GM12878 (cell line): ENCODE measurements at regions not wholly inside any gene's neighbourhood (a gene's known extent, or its start where the extent isn't known, plus 50 kb on each side); places are given as distances from the start of the nearest gene placed in this dataset.

Experiments
- ATAC-seq: fragments of 200-7000 bp; cut with Tn5 transposase; 3 replicates; pipeline ENCODE4 v1.9.1; 2020; ENCODE audit warnings: mild to moderate bottlenecking, moderate library complexity
- BruUV-seq: library from RNA; stranded (reverse); fragments of 400-500 nt; replicated peaks from 2 replicates; lab custom pipeline; 2021; lab: Mats Ljungman, UMichigan
- CTCF ChIA-PET: fragments of 300-600 bp; sonication (Branson Sonifier 250); formaldehyde crosslinking; extraction: SDS; loops from one replicate; lab custom pipeline; 2021; ENCODE audit warnings: inconsistent platforms; lab: Yijun Ruan, JAX
- POLR2A ChIA-PET: fragments of 350-600 bp; formaldehyde crosslinking; extraction: SDS; loops from one replicate; lab custom pipeline; 2021; ENCODE audit warnings: inconsistent platforms; lab: Charles Lee
- RAD21 ChIA-PET: fragments of 300-600 bp; sonication (Branson Sonifier 250); formaldehyde crosslinking; loops from one replicate; lab custom pipeline; 2023; ENCODE audit warnings: antibody characterized with exemption; ENCODE audit not compliant: unreplicated experiment; lab: Charles Lee
- SMC1A ChIA-PET: fragments of 300-600 bp; sonication (Branson Sonifier 250); formaldehyde crosslinking; loops from one replicate; lab custom pipeline; 2023; ENCODE audit not compliant: unreplicated experiment, uncharacterized antibody; lab: Charles Lee
- DNase-seq: peaks from one replicate; pipeline ENCODE4 v3.0.0-alpha.2; 2011; ENCODE audit warnings: low read depth, low spot score
- FAIRE-seq: peaks from 3 replicates; lab custom pipeline; 2011; peaks lifted over from hg19 to GRCh38; lab: Jason Lieb, UNC
- H2AFZ ChIP-seq: 2 replicates; pipeline ENCODE4 v1.6.0; 2011; ENCODE audit warnings: low read depth, low read length, control low read depth; ENCODE audit not compliant: control insufficient read depth
- H3K27ac ChIP-seq: 2 replicates; pipeline ENCODE4 v1.5.1; 2011; ENCODE audit warnings: control low read depth; ENCODE audit not compliant: control insufficient read depth, insufficient read depth
- H3K27me3 ChIP-seq, 2 experiments: replicated peaks in 1 of 2; 2 replicates each; pipeline versions ENCODE4 v1.6.0 to v1.6.1; 2011; ENCODE audit warnings: low read length in 1 of 2; ENCODE audit not compliant: control insufficient read depth in 2 of 2, insufficient read depth in 2 of 2
- H3K36me3 ChIP-seq, 2 experiments: 2 replicates each; pipeline ENCODE4 v1.5.1; 2011; ENCODE audit warnings: low read length in 1 of 2; ENCODE audit not compliant: control insufficient read depth in 2 of 2, insufficient read depth in 2 of 2
- H3K4me1 ChIP-seq: 2 replicates; pipeline ENCODE4 v1.6.1; 2011; ENCODE audit warnings: mild to moderate bottlenecking, low read length, moderate library complexity, mixed read lengths; ENCODE audit not compliant: control insufficient read depth, insufficient read depth
- H3K4me2 ChIP-seq: 2 replicates; pipeline ENCODE4 v1.6.0; 2011; ENCODE audit warnings: control low read depth; ENCODE audit not compliant: control insufficient read depth, insufficient read depth
- H3K4me3 ChIP-seq: fragments of 200-600 bp; sonication (generic); 2 replicates; pipeline ENCODE4 v1.5.1; 2016
- H3K79me2 ChIP-seq: 2 replicates; pipeline ENCODE4 v1.6.0; 2011; ENCODE audit warnings: low read length; ENCODE audit not compliant: control insufficient read depth, insufficient read depth
- H3K9ac ChIP-seq: 2 replicates; pipeline ENCODE4 v1.8.0; 2011; ENCODE audit warnings: low read length, control low read depth, mixed read lengths; ENCODE audit not compliant: control insufficient read depth, insufficient read depth
- H3K9me3 ChIP-seq: replicated peaks from 3 replicates; pipeline ENCODE4 v1.5.1; 2011; ENCODE audit warnings: mild to moderate bottlenecking, low read length; ENCODE audit not compliant: control insufficient read depth, insufficient read depth
- H4K20me1 ChIP-seq: 2 replicates; pipeline ENCODE4 v1.6.0; 2011; ENCODE audit not compliant: control insufficient read depth, insufficient read depth
- ESRRA ChIP-seq: IDR thresholded peaks from 2 replicates; pipeline ENCODE4 v1.6.1; 2012; ENCODE audit warnings: mild to moderate bottlenecking, low read length, improper control_type of control experiment
- MEF2A ChIP-seq: IDR thresholded peaks from 2 replicates; pipeline ENCODE4 v1.6.1; 2011; ENCODE audit warnings: low read depth, mild to moderate bottlenecking, low read length, moderate library complexity; ENCODE audit not compliant: insufficient read depth
- MTA3 ChIP-seq: IDR thresholded peaks from 2 replicates; pipeline ENCODE4 v1.6.1; 2012; ENCODE audit warnings: low read length, inconsistent platforms, borderline replicate concordance
- NRF1 ChIP-seq: conservative IDR thresholded peaks from 2 replicates; pipeline ENCODE4 v1.6.1; 2011; ENCODE audit warnings: mild to moderate bottlenecking, low read depth, low read length, improper control_type of control experiment
- POLR2AphosphoS5 ChIP-seq: IDR thresholded peaks from 2 replicates; pipeline ENCODE4 v1.6.1; 2011; ENCODE audit warnings: mild to moderate bottlenecking, low read length, inconsistent platforms
- SMAD5 ChIP-seq: IDR thresholded peaks from 2 replicates; pipeline ENCODE4 v1.6.1; 2016; ENCODE audit warnings: antibody characterized with exemption, low read depth
- SREBF2 ChIP-seq: IDR thresholded peaks from 2 replicates; pipeline ENCODE4 v1.6.1; 2012; ENCODE audit warnings: mild to moderate bottlenecking, low read length
- STAT3 ChIP-seq: IDR thresholded peaks from 2 replicates; pipeline ENCODE4 v1.6.1; 2011; ENCODE audit warnings: low read depth, low read length, improper control_type of control experiment
- TCF7 ChIP-seq: IDR thresholded peaks from 2 replicates; pipeline ENCODE4 v1.6.1; 2014; ENCODE audit warnings: antibody characterized with exemption, borderline replicate concordance
- ZZZ3 ChIP-seq: IDR thresholded peaks from 2 replicates; pipeline ENCODE4 v1.6.1; 2011; ENCODE audit warnings: low read depth; ENCODE audit not compliant: control insufficient read depth, insufficient read length
- WGBS: methylation state at CpG from one replicate; pipeline ENCODE4 v1.1.6; 2016; ENCODE audit warnings: low lambda C conversion rate; ENCODE audit not compliant: insufficient replicate concordance, insufficient coverage; ENCODE audit errors: missing lambda C conversion rate; 5-methylcytosine and 5-hydroxymethylcytosine counted together
- in situ Hi-C: fragments of 300-500 bp; cut with MboI; formaldehyde crosslinking; loops from 9 replicates; pipeline ENCODE4 v1.14.3; 2018; ENCODE audit warnings: mixed read lengths
- intact Hi-C: fragments of 100-400 bp; cut with micrococcal nuclease; formaldehyde crosslinking; loops from one replicate; pipeline ENCODE4 v1.14.2; 2022; ENCODE audit not compliant: unreplicated experiment
- TF ChIP-seq, protein P1 (sequence below): fragments of 450-650 bp; IDR thresholded peaks from 2 replicates; pipeline ENCODE4 v1.6.1; 2017; ENCODE audit warnings: mild to moderate bottlenecking, moderate library complexity
- TF ChIP-seq, protein P2 (sequence below): fragments of 150-350 bp; IDR thresholded peaks from 2 replicates; pipeline ENCODE4 v1.6.1; 2014; ENCODE audit warnings: mild to moderate bottlenecking, low read depth, low read length
- TF ChIP-seq, protein P3 (sequence below): IDR thresholded peaks from 2 replicates; pipeline ENCODE4 v1.6.1; 2012; ENCODE audit warnings: low read length, inconsistent platforms
- TF ChIP-seq, protein P4 (sequence below): fragments of 450-650 bp; conservative IDR thresholded peaks from 2 replicates; pipeline ENCODE4 v1.6.1; 2017; ENCODE audit warnings: mild to moderate bottlenecking, moderate library complexity

DNA sequence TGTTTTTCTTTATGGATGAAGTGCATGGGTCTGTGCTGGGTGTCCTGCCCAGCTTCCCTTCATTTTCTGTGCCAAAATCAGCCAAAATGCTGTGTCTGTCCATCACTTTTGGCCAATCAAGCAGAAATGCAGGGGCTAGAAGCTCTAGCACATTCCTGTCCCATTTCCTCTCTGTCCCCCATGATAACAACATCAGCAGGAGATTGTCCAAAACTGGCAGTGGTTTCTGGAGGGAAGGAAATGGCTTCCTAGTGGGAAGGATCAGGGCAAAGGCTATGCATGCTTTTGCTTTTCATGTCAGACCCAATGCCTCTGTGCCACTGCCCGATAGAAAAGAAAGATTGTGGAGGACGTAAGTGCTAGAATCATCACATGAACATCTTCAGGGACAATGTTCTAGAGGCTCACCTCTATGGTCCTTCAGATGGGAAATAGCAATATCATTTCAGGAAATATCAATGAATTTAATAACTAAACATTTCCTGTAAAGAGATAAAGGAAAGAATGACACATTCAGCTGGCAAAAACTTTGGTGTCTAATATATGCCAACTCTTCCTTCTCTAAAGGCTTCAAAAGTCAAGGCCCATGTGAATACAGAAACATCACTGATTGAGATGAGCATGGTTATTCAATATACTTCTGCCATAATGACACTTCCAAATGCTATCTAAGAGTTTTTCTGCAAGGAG lies 107.5 kb downstream of the SETD4 start:
- no peak for ATAC-seq
- no peak overlapping the region for H3K4me3 ChIP-seq
- RAD21 ChIA-PET = no interaction called here
- no peaks in the 10 kb centered on the region for H4K20me1 ChIP-seq
- H3K36me3 ChIP-seq = no peaks in the 10 kb centered on the region
- no TSS peak for BruUV-seq
- WGBS = 45% methylated on average over 2 of the region's 2 CpGs
- H3K27me3 ChIP-seq = peaks cover 1 to 3% of the 10 kb centered on the region in 2 experiments; a peak in 2 of 4 replicates
- H3K79me2 ChIP-seq = no peaks in the 10 kb centered on the region
- no peaks in the 10 kb centered on the region for H3K4me1 ChIP-seq
- CTCF ChIA-PET = no interaction called here
- no peak for DNase-seq
- TF ChIP-seq POLR2AphosphoS5 (no peak), SREBF2 (no peak), MTA3 (no peak), STAT3 (no peak), MEF2A (no peak), ESRRA (no peak), NRF1 (no peak), SMAD5 (no peak), TCF7 (no peak), ZZZ3 (no peak)
- TF ChIP-seq, protein P1, sequence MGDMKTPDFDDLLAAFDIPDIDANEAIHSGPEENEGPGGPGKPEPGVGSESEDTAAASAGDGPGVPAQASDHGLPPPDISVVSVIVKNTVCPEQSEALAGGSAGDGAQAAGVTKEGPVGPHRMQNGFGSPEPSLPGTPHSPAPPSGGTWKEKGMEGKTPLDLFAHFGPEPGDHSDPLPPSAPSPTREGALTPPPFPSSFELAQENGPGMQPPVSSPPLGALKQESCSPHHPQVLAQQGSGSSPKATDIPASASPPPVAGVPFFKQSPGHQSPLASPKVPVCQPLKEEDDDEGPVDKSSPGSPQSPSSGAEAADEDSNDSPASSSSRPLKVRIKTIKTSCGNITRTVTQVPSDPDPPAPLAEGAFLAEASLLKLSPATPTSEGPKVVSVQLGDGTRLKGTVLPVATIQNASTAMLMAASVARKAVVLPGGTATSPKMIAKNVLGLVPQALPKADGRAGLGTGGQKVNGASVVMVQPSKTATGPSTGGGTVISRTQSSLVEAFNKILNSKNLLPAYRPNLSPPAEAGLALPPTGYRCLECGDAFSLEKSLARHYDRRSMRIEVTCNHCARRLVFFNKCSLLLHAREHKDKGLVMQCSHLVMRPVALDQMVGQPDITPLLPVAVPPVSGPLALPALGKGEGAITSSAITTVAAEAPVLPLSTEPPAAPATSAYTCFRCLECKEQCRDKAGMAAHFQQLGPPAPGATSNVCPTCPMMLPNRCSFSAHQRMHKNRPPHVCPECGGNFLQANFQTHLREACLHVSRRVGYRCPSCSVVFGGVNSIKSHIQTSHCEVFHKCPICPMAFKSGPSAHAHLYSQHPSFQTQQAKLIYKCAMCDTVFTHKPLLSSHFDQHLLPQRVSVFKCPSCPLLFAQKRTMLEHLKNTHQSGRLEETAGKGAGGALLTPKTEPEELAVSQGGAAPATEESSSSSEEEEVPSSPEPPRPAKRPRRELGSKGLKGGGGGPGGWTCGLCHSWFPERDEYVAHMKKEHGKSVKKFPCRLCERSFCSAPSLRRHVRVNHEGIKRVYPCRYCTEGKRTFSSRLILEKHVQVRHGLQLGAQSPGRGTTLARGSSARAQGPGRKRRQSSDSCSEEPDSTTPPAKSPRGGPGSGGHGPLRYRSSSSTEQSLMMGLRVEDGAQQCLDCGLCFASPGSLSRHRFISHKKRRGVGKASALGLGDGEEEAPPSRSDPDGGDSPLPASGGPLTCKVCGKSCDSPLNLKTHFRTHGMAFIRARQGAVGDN = no peak
- TF ChIP-seq, protein P2, sequence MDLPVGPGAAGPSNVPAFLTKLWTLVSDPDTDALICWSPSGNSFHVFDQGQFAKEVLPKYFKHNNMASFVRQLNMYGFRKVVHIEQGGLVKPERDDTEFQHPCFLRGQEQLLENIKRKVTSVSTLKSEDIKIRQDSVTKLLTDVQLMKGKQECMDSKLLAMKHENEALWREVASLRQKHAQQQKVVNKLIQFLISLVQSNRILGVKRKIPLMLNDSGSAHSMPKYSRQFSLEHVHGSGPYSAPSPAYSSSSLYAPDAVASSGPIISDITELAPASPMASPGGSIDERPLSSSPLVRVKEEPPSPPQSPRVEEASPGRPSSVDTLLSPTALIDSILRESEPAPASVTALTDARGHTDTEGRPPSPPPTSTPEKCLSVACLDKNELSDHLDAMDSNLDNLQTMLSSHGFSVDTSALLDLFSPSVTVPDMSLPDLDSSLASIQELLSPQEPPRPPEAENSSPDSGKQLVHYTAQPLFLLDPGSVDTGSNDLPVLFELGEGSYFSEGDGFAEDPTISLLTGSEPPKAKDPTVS = no peak
- TF ChIP-seq, protein P3, sequence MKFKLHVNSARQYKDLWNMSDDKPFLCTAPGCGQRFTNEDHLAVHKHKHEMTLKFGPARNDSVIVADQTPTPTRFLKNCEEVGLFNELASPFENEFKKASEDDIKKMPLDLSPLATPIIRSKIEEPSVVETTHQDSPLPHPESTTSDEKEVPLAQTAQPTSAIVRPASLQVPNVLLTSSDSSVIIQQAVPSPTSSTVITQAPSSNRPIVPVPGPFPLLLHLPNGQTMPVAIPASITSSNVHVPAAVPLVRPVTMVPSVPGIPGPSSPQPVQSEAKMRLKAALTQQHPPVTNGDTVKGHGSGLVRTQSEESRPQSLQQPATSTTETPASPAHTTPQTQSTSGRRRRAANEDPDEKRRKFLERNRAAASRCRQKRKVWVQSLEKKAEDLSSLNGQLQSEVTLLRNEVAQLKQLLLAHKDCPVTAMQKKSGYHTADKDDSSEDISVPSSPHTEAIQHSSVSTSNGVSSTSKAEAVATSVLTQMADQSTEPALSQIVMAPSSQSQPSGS = no peak
- TF ChIP-seq, protein P4, sequence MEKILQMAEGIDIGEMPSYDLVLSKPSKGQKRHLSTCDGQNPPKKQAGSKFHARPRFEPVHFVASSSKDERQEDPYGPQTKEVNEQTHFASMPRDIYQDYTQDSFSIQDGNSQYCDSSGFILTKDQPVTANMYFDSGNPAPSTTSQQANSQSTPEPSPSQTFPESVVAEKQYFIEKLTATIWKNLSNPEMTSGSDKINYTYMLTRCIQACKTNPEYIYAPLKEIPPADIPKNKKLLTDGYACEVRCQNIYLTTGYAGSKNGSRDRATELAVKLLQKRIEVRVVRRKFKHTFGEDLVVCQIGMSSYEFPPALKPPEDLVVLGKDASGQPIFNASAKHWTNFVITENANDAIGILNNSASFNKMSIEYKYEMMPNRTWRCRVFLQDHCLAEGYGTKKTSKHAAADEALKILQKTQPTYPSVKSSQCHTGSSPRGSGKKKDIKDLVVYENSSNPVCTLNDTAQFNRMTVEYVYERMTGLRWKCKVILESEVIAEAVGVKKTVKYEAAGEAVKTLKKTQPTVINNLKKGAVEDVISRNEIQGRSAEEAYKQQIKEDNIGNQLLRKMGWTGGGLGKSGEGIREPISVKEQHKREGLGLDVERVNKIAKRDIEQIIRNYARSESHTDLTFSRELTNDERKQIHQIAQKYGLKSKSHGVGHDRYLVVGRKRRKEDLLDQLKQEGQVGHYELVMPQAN = no peak
- TF ChIP-seq, all 136 proteins: peak for 0
- in situ Hi-C loops = no loop called here
- no peak overlapping the region for H2AFZ ChIP-seq
- intact Hi-C loops = no loop called here
- H3K9ac ChIP-seq = no peak overlapping the region
- no peak for FAIRE-seq
- no peak overlapping the region for H3K4me2 ChIP-seq
- no peaks in the 10 kb centered on the region for H3K9me3 ChIP-seq
- no peak overlapping the region for H3K27ac ChIP-seq
- POLR2A ChIA-PET = no interaction called here
- SMC1A ChIA-PET = no interaction called here
